ENCODE measurements at regions not wholly inside any gene's neighbourhood (a gene's known extent, or its start where the extent isn't known, plus 50 kb on each side); places are given as distances from the start of the nearest gene placed in this dataset.

- POLR2A ChIA-PET, result no interaction called here
- Histone ChIP-seq H4K20me1 (ENCODE audit: control insufficient read depth, insufficient read depth, low read length, poor library complexity, severe bottlenecking) (no peaks in the 10 kb centered on the region), H2AFZ (ENCODE audit: insufficient read depth, low read depth, low read length, poor library complexity, severe bottlenecking) (no peak overlapping the region), H3K4me2 (replicated peaks; ENCODE audit: low read depth, low read length, poor library complexity, severe bottlenecking) (no peak overlapping the region), H3K27me3 (replicated peaks in 1 of 4; ENCODE audit: control extremely low read depth in 1 of 4, control insufficient read depth in 3 of 4, insufficient read depth in 4 of 4, low read length in 3 of 4) (no peaks in the 10 kb centered on the region), H3K27ac (ENCODE audit: low read length in 2 of 2) (no peak overlapping the region), H3K4me3 (ENCODE audit: control extremely low read depth in 1 of 5, extremely low read depth in 1 of 5, insufficient read depth in 1 of 5, low read depth in 2 of 5, low read length in 4 of 5) (no peak overlapping the region), H3K4me1 (ENCODE audit: control insufficient read depth in 2 of 2, insufficient read depth in 2 of 2, low read length in 2 of 2) (no peaks in the 10 kb centered on the region), H3K9ac (ENCODE audit: low read length) (no peak overlapping the region), H3K36me3 (replicated peaks in 1 of 2; ENCODE audit: control extremely low read depth in 1 of 2, control insufficient read depth in 1 of 2, extremely low read depth in 1 of 2, insufficient read depth in 2 of 2, low read length in 1 of 2) (no peaks in the 10 kb centered on the region), H3K9me3 (ENCODE audit: control extremely low read depth in 1 of 3, control insufficient read depth in 2 of 3, insufficient read depth in 1 of 3, low read length in 2 of 3) (no peaks in the 10 kb centered on the region), H3K79me2 (ENCODE audit: control insufficient read depth, insufficient read depth, low read length) (no peaks in the 10 kb centered on the region)
- Mint-ChIP-seq H3K27me3 (no peaks in the 10 kb centered on the region), H3K9me3 (ENCODE audit: insufficient read depth) (no peaks in the 10 kb centered on the region), H3K4me3 (no peak overlapping the region), H3K4me1 (no peaks in the 10 kb centered on the region), H3K27ac (no peak overlapping the region)
- intact Hi-C loops (cut with micrococcal nuclease), result no loop called here
- CTCF ChIA-PET, result no interaction called here
- ATAC-seq (ENCODE audit: low read depth) (no peak), DNase-seq (no peak)
- 86% methylated on average over 12 of the region's 12 CpGs for WGBS (ENCODE audit: insufficient coverage)
- TF ChIP-seq CTCF (IDR thresholded peaks at IDR 0.05) (no peak), EZH2 (IDR thresholded peaks at IDR 0.05; ENCODE audit: borderline replicate concordance, insufficient read depth, low read depth, low read length, poor library complexity, severe bottlenecking) (no peak)
Measured at GRCh38 chr22:49081261-49081666, 746.4 kb downstream of the BRD1 start.

GRCh38 chr22:49080631-49081030 lies 747.0 kb downstream of the BRD1 start:
- H3K4me2 ChIP-seq (replicated peaks; ENCODE audit: low read depth, low read length, poor library complexity, severe bottlenecking), result no peak overlapping the region
- DNase-seq (no peak), ATAC-seq (ENCODE audit: low read depth) (no peak)
- H3K9me3 Mint-ChIP-seq (ENCODE audit: insufficient read depth), result no peaks in the 10 kb centered on the region
- no peak overlapping the region for H3K27ac Mint-ChIP-seq
- no peak overlapping the region for H3K4me3 ChIP-seq (ENCODE audit: control extremely low read depth in 1 of 5, extremely low read depth in 1 of 5, insufficient read depth in 1 of 5, low read depth in 2 of 5, low read length in 4 of 5)
- H3K36me3 ChIP-seq (replicated peaks in 1 of 2; ENCODE audit: control extremely low read depth in 1 of 2, control insufficient read depth in 1 of 2, extremely low read depth in 1 of 2, insufficient read depth in 2 of 2, low read length in 1 of 2), result no peaks in the 10 kb centered on the region
- ChIA-PET POLR2A (no interaction called here), CTCF (no interaction called here)
- H3K27me3 ChIP-seq (replicated peaks in 1 of 4; ENCODE audit: control extremely low read depth in 1 of 4, control insufficient read depth in 3 of 4, insufficient read depth in 4 of 4, low read length in 3 of 4), result no peaks in the 10 kb centered on the region
- intact Hi-C loops (cut with micrococcal nuclease), result no loop called here
- H3K4me1 Mint-ChIP-seq, result no peaks in the 10 kb centered on the region
- no peak overlapping the region for H3K9ac ChIP-seq (ENCODE audit: low read length)
- no peaks in the 10 kb centered on the region for H3K4me1 ChIP-seq (ENCODE audit: control insufficient read depth in 2 of 2, insufficient read depth in 2 of 2, low read length in 2 of 2)
- WGBS (ENCODE audit: insufficient coverage), result 83% methylated on average over 14 of the region's 14 CpGs
- H4K20me1 ChIP-seq (ENCODE audit: control insufficient read depth, insufficient read depth, low read length, poor library complexity, severe bottlenecking), result no peaks in the 10 kb centered on the region
- TF ChIP-seq EZH2 (IDR thresholded peaks at IDR 0.05; ENCODE audit: borderline replicate concordance, insufficient read depth, low read depth, low read length, poor library complexity, severe bottlenecking), result no peak
- no peak for TF ChIP-seq CTCF (IDR thresholded peaks at IDR 0.05)
- H2AFZ ChIP-seq (ENCODE audit: insufficient read depth, low read depth, low read length, poor library complexity, severe bottlenecking), result no peak overlapping the region
- H3K27me3 Mint-ChIP-seq, result no peaks in the 10 kb centered on the region
- no peaks in the 10 kb centered on the region for H3K9me3 ChIP-seq (ENCODE audit: control extremely low read depth in 1 of 3, control insufficient read depth in 2 of 3, insufficient read depth in 1 of 3, low read length in 2 of 3)
- no peak overlapping the region for H3K27ac ChIP-seq (ENCODE audit: low read length in 2 of 2)
- no peaks in the 10 kb centered on the region for H3K79me2 ChIP-seq (ENCODE audit: control insufficient read depth, insufficient read depth, low read length)
- H3K4me3 Mint-ChIP-seq, result no peak overlapping the region
